BE2C (cell line): ENCODE measurements at regions not wholly inside any gene's neighbourhood (a gene's known extent, or its start where the extent isn't known, plus 50 kb on each side); places are given as distances from the start of the nearest gene placed in this dataset.

Experiments used
- DNase-seq: peaks from one replicate; pipeline ENCODE4 v3.0.0-alpha.2; 2020
- H3K27me3 ChIP-seq: fragments of 250-450 bp; sonication (Bioruptor Pico); 2 replicates; pipeline ENCODE4 v1.5.1; 2020; ENCODE audit warnings: mild to moderate bottlenecking
- H3K36me3 ChIP-seq: fragments of 250-450 bp; sonication (Bioruptor Pico); 2 replicates; pipeline ENCODE4 v1.5.1; 2020; ENCODE audit warnings: mild to moderate bottlenecking
- H3K4me1 ChIP-seq: fragments of 250-450 bp; sonication (Bioruptor Pico); 2 replicates; pipeline ENCODE4 v1.5.1; 2020
- H3K4me3 ChIP-seq: 2 replicates; pipeline ENCODE4 v1.5.1; 2011; ENCODE audit warnings: low read depth, low read length
- H3K9me3 ChIP-seq: fragments of 250-450 bp; sonication (Bioruptor Pico); 2 replicates; pipeline ENCODE4 v1.5.1; 2020
- TF ChIP-seq, protein P1 (sequence below): IDR thresholded peaks from 2 replicates; pipeline ENCODE4 v1.5.1; 2012; ENCODE audit warnings: mild to moderate bottlenecking, low read depth, low read length

DNA sequence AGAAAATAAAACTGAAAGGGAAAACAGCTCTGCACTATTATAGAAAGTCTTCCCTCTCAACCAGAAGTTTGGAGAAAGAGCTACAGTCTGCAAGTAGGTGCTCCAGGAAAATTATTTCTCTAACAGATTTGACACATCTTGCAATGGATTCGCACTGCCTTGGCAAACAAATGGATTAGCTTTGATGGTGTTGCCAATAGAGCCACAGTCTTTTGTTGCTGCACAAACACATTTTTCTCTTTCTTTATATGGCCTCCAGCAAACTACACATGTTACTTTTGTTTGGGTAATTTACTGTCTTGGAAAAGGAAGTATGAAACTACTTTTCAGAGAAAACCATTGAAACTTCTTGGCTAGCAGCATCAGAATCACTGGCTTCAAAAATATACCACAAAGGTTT lies 523.1 kb downstream of the EFNA5 start:
- H3K9me3 ChIP-seq = no peaks in the 10 kb centered on the region
- no peaks in the 10 kb centered on the region for H3K36me3 ChIP-seq
- TF ChIP-seq, protein P1, sequence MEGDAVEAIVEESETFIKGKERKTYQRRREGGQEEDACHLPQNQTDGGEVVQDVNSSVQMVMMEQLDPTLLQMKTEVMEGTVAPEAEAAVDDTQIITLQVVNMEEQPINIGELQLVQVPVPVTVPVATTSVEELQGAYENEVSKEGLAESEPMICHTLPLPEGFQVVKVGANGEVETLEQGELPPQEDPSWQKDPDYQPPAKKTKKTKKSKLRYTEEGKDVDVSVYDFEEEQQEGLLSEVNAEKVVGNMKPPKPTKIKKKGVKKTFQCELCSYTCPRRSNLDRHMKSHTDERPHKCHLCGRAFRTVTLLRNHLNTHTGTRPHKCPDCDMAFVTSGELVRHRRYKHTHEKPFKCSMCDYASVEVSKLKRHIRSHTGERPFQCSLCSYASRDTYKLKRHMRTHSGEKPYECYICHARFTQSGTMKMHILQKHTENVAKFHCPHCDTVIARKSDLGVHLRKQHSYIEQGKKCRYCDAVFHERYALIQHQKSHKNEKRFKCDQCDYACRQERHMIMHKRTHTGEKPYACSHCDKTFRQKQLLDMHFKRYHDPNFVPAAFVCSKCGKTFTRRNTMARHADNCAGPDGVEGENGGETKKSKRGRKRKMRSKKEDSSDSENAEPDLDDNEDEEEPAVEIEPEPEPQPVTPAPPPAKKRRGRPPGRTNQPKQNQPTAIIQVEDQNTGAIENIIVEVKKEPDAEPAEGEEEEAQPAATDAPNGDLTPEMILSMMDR = no peak
- H3K4me1 ChIP-seq = no peaks in the 10 kb centered on the region
- no peaks in the 10 kb centered on the region for H3K27me3 ChIP-seq
- H3K4me3 ChIP-seq = no peak overlapping the region
- DNase-seq = no peak

DNA sequence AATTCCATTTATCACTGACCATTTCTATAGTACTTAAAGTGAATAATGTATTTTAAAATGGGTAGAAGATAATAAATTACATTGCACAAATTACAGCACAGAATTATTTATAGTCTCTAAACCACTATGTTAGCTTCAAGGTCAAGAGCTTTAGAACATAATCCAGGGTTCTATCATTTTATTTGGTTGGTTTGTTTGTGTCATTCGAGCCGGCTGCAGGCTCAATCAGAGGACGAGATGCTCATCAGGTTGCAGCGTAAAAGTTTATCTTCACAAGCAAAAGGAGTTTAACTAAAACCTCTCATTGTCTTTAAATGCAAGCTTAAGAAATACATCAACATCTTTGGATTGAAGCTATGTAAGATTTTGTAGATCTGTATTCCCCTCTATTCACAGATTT lies 523.8 kb downstream of the EFNA5 start:
- TF ChIP-seq, protein P1 = no peak
- no peak for DNase-seq

DNA sequence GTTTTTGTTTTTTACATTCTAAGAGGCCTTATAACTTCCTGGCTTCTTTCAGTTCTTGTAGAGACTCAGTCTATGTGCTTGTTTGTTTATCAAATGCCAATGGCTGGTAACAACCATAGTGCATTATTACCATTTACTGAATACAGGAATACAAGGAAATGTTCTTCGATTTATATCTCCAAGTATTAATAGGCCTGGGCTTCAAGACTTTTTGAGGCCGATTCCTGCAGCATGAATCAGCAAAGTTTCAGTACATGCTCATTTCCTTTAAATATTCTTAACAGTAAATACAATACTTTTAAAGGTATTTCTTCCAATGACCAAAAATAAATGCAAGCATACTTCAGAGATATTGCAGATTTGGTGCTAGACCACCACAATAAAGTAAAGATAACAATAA lies 535.3 kb downstream of the EFNA5 start:
- Histone ChIP-seq H3K4me1 (no peaks in the 10 kb centered on the region), H3K4me3 (no peak overlapping the region), H3K9me3 (no peaks in the 10 kb centered on the region), H3K27me3 (no peaks in the 10 kb centered on the region), H3K36me3 (no peaks in the 10 kb centered on the region)
- TF ChIP-seq, protein P1 = no peak
- DNase-seq = no peak

More for the DNA sequence above, 523.8 kb downstream of the EFNA5 start:
- no peaks in the 10 kb centered on the region for H3K4me1 ChIP-seq
- no peaks in the 10 kb centered on the region for H3K27me3 ChIP-seq
- no peaks in the 10 kb centered on the region for H3K9me3 ChIP-seq
- no peak overlapping the region for H3K4me3 ChIP-seq
- no peaks in the 10 kb centered on the region for H3K36me3 ChIP-seq

DNA sequence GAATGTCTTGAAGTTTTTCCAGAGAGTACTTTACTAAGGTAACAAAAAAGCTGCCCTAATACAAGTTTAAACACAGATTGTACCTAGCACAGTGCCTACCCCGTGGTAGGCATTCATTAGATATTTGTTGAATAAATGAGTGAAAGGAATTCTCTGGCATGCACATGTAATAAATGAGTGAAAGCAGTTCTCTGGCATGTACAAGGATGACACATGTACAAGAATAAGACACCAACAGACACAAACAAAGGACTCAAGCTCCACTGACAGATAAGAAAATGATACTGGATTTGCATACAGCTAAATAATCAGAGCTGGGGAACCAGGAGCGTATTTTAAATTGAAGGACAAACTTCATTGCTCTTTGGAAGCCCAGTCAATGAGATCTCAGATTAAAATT lies 535.8 kb downstream of the EFNA5 start:
- H3K9me3 ChIP-seq = no peaks in the 10 kb centered on the region
- H3K4me1 ChIP-seq = no peaks in the 10 kb centered on the region
- DNase-seq = no peak
- H3K36me3 ChIP-seq = no peaks in the 10 kb centered on the region
- H3K27me3 ChIP-seq = no peaks in the 10 kb centered on the region
- TF ChIP-seq, protein P1 = no peak
- no peak overlapping the region for H3K4me3 ChIP-seq

DNA sequence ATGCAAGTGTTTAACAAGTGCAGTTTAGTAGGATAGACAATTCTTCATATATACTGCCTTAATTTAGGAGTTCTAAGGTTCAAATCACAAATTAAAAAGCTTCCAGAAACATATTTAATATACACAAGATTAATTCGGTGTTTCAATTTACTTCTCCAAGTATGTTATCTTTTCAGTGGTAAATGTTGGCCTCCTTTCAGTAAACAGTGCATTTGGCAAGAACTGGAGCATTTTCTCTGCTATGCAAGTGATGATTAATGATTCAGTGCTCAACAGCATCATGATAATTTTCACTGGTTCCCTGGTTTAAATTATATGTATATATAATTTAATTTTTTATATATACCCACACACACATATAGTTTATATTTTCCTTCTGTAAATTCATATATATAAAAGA lies 541.7 kb downstream of the EFNA5 start:
- H3K4me1 ChIP-seq = no peaks in the 10 kb centered on the region; the same call in none of the 2 replicates
- H3K27me3 ChIP-seq = no peaks in the 10 kb centered on the region
- no peaks in the 10 kb centered on the region for H3K9me3 ChIP-seq
- TF ChIP-seq, protein P1 = no peak
- no peaks in the 10 kb centered on the region for H3K36me3 ChIP-seq
- H3K4me3 ChIP-seq = no peak overlapping the region
- no peak for DNase-seq

DNA sequence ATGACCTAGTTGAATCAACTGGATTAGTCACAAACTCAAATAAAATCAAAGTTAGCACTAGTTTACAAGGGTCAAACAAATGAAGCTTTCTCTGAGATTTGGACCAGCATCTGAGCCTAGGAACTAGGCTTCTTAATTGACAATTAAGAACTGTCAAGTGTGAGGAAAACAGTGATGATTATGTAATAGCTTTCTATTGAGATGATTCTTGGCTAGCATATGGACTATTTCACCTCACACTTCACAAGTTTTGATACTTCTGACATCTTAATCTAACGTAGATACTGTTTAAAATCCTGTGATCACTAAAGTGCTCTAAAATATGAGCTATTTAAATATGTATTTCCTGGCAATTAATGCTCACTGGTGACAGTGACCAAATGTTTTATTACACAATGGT lies 542.9 kb downstream of the EFNA5 start:
- no peaks in the 10 kb centered on the region for H3K36me3 ChIP-seq
- TF ChIP-seq, protein P1 = no peak
- no peak for DNase-seq
- H3K4me1 ChIP-seq = peaks cover 6% of the 10 kb centered on the region
- H3K27me3 ChIP-seq = no peaks in the 10 kb centered on the region
- no peak overlapping the region for H3K4me3 ChIP-seq
- no peaks in the 10 kb centered on the region for H3K9me3 ChIP-seq
